Endodermal cell (in vitro differentiated cells): ENCODE measurements at regions not wholly inside any gene's neighbourhood (a gene's known extent, or its start where the extent isn't known, plus 50 kb on each side); places are given as distances from the start of the nearest gene placed in this dataset.
A peak's percentile ranks its signal among the peaks of the same experiment; 100 is the strongest.

ENCODE experiments used
- DNase-seq: peaks from one replicate; pipeline ENCODE4 v3.0.0-alpha.2; 2017
- H3K27ac ChIP-seq: 2 replicates; pipeline ENCODE4 v1.5.1; 2013; ENCODE audit warnings: mild to moderate bottlenecking, low read depth, low read length, moderate library complexity
- H3K27me3 ChIP-seq: 2 replicates; pipeline ENCODE4 v1.6.1; 2013; ENCODE audit warnings: mild to moderate bottlenecking, low read length, moderate library complexity; ENCODE audit not compliant: insufficient read depth, control insufficient read depth, poor library complexity, severe bottlenecking
- H3K36me3 ChIP-seq: 2 replicates; pipeline ENCODE4 v1.7.0; 2013; ENCODE audit warnings: mild to moderate bottlenecking, low read length, moderate library complexity; ENCODE audit not compliant: control insufficient read depth, insufficient read depth
- H3K4me1 ChIP-seq: one replicate; pipeline ENCODE4 v1.7.0; 2013; ENCODE audit warnings: low read length; ENCODE audit not compliant: control insufficient read depth, insufficient read depth
- H3K4me3 ChIP-seq: 2 replicates; pipeline ENCODE4 v1.5.1; 2013; ENCODE audit warnings: mild to moderate bottlenecking, low read length, moderate library complexity
- H3K9ac ChIP-seq: 2 replicates; pipeline ENCODE4 v1.6.1; 2013; ENCODE audit warnings: mild to moderate bottlenecking, low read length, moderate library complexity; ENCODE audit not compliant: poor library complexity, severe bottlenecking; ENCODE audit errors: extremely low read depth
- H3K9me3 ChIP-seq: 2 replicates; pipeline ENCODE4 v1.6.1; 2013; ENCODE audit warnings: mild to moderate bottlenecking, low read length, moderate library complexity; ENCODE audit not compliant: control insufficient read depth
- H3K27ac Mint-ChIP-seq: 2 replicates; pipeline ENCODE4 v1.8.0; 2020; ENCODE audit warnings: mixed read lengths
- H3K27me3 Mint-ChIP-seq: 2 replicates; pipeline ENCODE4 v1.8.0; 2021; ENCODE audit warnings: mild to moderate bottlenecking, mixed read lengths; ENCODE audit not compliant: insufficient read depth
- H3K36me3 Mint-ChIP-seq: 2 replicates; pipeline ENCODE4 v1.8.0; 2020; ENCODE audit warnings: low read depth, mixed read lengths
- H3K4me1 Mint-ChIP-seq: 2 replicates; pipeline ENCODE4 v1.8.0; 2020; ENCODE audit warnings: mixed read lengths
- H3K4me3 Mint-ChIP-seq: 2 replicates; pipeline ENCODE4 v1.8.0; 2020; ENCODE audit warnings: mild to moderate bottlenecking, moderate library complexity, mixed read lengths
- H3K9me3 Mint-ChIP-seq: 2 replicates; pipeline ENCODE4 v1.8.0; 2020; ENCODE audit warnings: mild to moderate bottlenecking, mixed read lengths
- CTCF ChIP-seq: fragments of 200-600 bp; sonication (generic); conservative IDR thresholded peaks from 2 replicates; pipeline ENCODE4 v1.5.0; 2021; ENCODE audit warnings: antibody characterized with exemption, mild to moderate bottlenecking
- WGBS, 2 experiments: methylation state at CpG; one replicate each; pipeline versions ENCODE4 v1.1.5 to v1.1.7; 2013; ENCODE audit warnings: missing lambda C conversion rate in 2 of 2, mixed read lengths in 1 of 2; ENCODE audit not compliant: insufficient coverage in 1 of 2, insufficient read length in 1 of 2; 5-methylcytosine and 5-hydroxymethylcytosine counted together

- peak; percentile 33 for DNase-seq
- Histone ChIP-seq H3K4me1 (no peaks in the 10 kb centered on the region), H3K9ac (no peak overlapping the region), H3K4me3 (no peak overlapping the region), H3K9me3 (no peaks in the 10 kb centered on the region), H3K36me3 (no peaks in the 10 kb centered on the region), H3K27ac (no peak overlapping the region), H3K27me3 (no peaks in the 10 kb centered on the region)
- peak; percentile 21 for TF ChIP-seq CTCF
- Mint-ChIP-seq H3K27me3 (no peaks in the 10 kb centered on the region), H3K36me3 (no peaks in the 10 kb centered on the region), H3K4me1 (no peaks in the 10 kb centered on the region), H3K27ac (no peak overlapping the region), H3K9me3 (peaks cover 1% of the 10 kb centered on the region), H3K4me3 (no peak overlapping the region)
- 83 to 97% methylated on average over 8 to 10 of the region's 10 CpGs for WGBS, 2 experiments
These were observed 1004.2 kb downstream of the UQCRFS1 start for GRCh38 chr19:28208745-28209144.

GRCh38 chr19:28207244-28207643, 1005.7 kb downstream of the UQCRFS1 start:
- no peak overlapping the region for H3K4me3 ChIP-seq
- TF ChIP-seq CTCF: no peak
- Mint-ChIP-seq H3K27ac (no peak overlapping the region), H3K9me3 (peaks cover 5% of the 10 kb centered on the region), H3K4me3 (no peak overlapping the region), H3K36me3 (no peaks in the 10 kb centered on the region), H3K4me1 (no peaks in the 10 kb centered on the region), H3K27me3 (no peaks in the 10 kb centered on the region)
- WGBS, 2 experiments: 90 to 100% methylated on average over 1 to 7 of the region's 7 CpGs
- no peaks in the 10 kb centered on the region for H3K9me3 ChIP-seq
- no peaks in the 10 kb centered on the region for H3K27me3 ChIP-seq
- no peak overlapping the region for H3K9ac ChIP-seq
- no peaks in the 10 kb centered on the region for H3K36me3 ChIP-seq
- no peak for DNase-seq
- no peak overlapping the region for H3K27ac ChIP-seq
- no peaks in the 10 kb centered on the region for H3K4me1 ChIP-seq

GRCh38 chr19:28201462-28201943, 1011.4 kb downstream of the UQCRFS1 start:
- no peak overlapping the region for H3K9ac ChIP-seq
- H3K9me3 ChIP-seq: no peaks in the 10 kb centered on the region
- H3K36me3 ChIP-seq: no peaks in the 10 kb centered on the region
- H3K27ac ChIP-seq: no peak overlapping the region
- no peak overlapping the region for H3K4me3 ChIP-seq
- no peaks in the 10 kb centered on the region for H3K27me3 ChIP-seq
- WGBS, 2 experiments: 85 to 95% methylated on average over 4 to 5 of the region's 5 CpGs
- H3K27me3 Mint-ChIP-seq: no peaks in the 10 kb centered on the region
- no peak for TF ChIP-seq CTCF
- H3K36me3 Mint-ChIP-seq: no peaks in the 10 kb centered on the region
- H3K4me1 ChIP-seq: no peaks in the 10 kb centered on the region
- no peak overlapping the region for H3K4me3 Mint-ChIP-seq
- peaks cover under 1% of the 10 kb centered on the region for H3K4me1 Mint-ChIP-seq
- no peak overlapping the region for H3K27ac Mint-ChIP-seq
- peaks cover 9% of the 10 kb centered on the region for H3K9me3 Mint-ChIP-seq
- peak; percentile 16 for DNase-seq
